HG03469 (cell line): ENCODE measurements at regions not wholly inside any gene's neighbourhood (a gene's known extent, or its start where the extent isn't known, plus 50 kb on each side); places are given as distances from the start of the nearest gene placed in this dataset.
"Not testable (repeated sequence)": the region's sequence is repeated elsewhere in the genome, so short reads cannot be mapped to it uniquely, and the experiment has no call there.

Experiments used
- ATAC-seq: cut with Tn5 transposase; IDR thresholded peaks from one replicate; pipeline ENCODE4 v1.9.1; 2021; ENCODE audit warnings: mild to moderate bottlenecking, moderate library complexity, moderate number of reproducible peaks; ENCODE audit not compliant: unreplicated experiment

DNA sequence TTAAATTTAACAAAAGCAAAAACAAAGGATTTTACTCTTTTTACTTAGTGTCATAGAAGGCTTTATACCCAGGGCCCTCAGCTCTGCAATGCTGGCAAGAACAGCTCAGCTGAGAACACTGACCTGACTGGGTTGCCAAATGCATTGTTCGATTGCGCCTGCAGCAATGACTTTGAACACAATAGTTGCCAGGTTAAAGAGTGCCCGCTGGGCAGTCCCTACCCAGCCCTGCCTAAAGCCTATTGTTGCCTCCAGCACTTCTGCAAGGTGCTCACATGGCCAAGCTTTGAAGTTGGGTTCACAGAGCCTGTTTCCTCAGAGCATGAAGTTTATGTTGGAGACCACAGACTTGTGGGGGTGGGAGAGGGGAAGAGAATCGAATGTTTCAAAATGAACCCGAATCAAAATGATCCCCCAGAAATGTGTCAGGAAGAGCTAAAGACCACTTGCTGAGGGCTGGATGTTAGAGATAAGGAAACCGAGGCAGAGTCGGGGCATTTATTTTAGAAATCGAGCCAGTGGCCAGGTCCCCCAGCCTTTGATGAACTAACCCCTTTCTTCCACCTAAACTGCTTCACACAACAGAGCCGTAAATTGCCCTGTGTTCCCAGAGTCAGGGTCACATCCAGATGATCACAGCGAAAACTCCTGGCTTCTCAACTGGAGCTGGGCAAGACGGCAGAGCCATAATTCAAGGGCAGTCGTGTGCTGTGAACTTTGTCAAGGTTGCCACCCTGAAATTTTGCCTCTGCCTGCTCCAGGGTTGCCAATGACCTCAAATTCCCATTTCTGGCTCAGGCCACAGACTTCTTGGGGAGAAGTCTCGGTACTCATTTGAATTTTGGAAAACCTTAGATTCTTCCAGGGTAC lies 55.0 kb downstream of the FOXA2 start:
- ATAC-seq = no peak

DNA sequence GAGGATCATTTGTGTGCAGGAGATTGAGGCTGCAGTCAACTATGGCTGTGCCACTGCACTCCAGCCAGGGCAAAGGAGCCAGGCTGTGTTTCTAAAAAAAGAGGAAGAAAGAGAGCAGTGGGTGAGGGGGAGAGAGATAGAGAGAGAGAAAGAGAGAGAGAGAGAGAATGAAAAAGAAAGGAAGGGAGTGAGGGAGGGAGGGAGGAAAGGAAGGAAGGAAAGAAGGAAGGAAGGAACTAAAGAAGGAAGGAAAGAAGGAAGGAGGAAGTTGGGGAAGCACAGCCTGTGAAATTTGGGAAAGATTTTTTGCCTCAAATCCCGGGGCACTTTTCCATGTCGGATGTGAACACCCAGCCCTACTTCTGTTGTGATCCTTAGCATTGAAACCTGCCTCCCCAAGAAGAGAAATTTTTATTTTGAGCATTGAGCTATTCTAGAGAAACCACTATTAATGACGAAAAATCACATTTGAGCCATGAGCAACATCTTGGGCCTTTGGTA lies 57.8 kb downstream of the FOXA2 start:
- ATAC-seq = no peak

GRCh38 chr20:22525821-22526220 lies 58.6 kb downstream of the FOXA2 start:
- ATAC-seq = no peak

DNA sequence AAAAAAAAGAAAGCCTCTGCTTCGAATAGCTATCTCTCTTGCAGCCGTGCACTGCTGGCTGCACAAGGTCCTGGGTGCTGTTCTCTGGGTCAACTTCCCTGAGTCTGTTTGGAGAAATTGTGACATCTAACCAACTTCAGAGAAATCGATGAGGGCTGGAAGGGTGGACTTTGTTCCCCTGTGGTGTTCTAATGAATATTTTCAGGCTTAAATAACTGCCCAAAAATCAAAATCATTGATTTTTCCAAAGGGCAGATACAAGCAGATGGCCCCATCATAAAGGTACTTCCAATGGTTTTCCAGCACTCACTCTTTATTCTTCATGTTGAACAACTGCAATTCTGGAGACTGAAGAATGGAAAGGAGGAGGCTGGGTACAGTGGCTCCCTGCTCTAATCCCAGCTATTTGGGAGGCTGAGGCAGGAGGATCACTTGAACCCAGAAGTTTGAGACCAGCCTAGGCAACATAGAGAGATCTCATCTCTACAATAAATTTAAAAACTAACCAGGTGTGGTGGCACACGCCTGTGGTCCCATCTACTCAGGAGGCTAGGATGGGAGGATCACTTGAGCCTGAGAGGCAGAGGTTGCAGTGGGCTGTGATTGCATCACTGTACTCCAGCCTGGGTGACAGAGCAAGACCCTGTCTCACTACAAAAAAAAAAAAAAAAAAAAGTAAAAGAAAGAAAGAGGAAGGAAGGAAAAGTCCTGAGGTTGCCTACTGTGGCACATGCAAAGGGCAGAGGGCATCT lies 59.1 kb downstream of the FOXA2 start:
- no peak for ATAC-seq

DNA sequence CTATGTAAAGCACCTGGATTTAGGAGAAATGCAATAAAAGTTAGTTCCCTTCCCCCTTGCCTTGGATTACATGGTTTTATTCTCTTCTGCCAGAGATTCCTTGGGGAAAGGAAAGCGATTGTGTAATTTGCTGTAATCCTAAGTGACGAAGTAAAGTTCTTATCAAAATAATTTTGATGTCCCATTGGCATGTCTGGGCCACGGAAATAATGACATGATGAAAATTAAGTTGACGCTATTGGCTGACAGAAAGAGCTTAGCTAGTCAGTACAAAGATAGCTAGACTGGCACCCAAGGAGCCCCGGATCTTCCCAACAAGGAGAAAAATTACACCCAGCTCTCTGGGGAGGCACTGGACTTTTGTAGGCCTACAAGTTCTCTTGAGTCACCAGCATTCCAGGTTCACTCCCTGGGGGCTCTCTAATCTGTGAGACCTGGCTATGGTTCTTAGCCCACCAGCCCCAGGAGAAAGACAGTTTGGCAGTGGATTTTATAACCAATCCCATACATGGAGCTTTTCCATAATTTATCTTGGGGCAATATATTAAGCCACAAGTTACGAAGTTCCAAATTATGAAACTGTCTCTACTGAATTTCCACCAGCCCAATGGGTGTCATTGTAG lies 59.9 kb downstream of the FOXA2 start:
- ATAC-seq = no peak

DNA sequence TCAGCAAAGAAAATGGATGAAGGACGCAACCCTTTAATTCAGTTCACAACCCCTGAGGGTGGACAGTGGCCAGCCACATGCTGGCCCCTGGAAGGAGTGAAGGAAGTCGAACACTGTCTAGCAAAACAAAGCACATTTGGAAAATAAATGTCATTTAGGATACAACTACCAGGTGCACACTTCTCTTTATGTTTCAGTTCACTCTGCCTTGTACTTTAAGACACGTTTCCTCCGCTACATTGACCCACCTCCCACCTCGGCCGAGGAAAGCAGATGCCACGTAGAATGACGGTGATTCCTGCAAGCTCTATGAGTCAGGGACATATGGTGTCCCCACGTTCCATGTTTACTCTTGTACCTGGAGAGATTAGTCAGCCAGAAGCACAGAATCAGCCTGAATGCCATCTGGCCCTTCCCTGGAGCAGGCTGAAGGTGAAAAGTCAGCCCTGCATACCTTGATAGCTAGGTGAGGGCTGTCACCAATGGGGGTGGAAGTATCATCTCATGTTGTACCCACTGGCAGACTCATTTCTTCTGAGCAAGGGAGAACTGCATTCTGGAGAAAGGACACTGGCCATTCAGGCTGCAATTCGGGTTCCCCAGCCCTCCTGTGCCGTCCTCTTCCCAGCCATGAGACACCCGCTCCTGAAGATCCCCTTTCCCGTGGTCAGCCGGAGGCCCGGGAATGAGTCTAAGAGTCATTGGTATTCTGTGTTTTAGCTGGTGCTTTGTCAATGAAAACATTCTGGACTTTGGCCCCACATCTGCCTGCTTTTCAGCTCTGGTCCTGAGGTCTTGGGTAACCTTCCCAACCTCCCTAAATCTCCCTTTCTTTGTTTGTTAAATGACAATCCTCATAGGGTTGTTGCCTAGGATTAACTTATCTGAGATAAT lies 60.6 kb downstream of the FOXA2 start:
- no peak for ATAC-seq

DNA sequence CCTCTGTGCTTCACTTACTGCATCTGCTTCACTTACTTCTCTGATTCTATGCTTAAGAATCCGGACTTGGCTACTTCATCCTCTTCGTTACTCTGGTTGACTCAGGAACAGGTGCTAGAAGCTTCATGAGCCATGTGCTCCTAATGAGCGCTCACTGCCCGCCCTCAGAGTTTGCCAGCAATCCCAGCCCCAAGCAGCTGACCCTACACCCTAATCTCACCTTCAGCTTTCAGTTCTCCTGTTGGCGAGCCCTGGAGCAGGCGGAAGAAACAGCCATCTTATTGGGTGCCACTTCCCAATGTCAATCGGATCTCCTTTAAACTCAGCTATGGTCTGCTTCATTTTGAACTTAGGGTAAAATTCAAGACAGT lies 61.3 kb downstream of the FOXA2 start:
- no peak for ATAC-seq

GRCh38 chr20:22522701-22523100 lies 61.7 kb downstream of the FOXA2 start:
- no peak for ATAC-seq

DNA sequence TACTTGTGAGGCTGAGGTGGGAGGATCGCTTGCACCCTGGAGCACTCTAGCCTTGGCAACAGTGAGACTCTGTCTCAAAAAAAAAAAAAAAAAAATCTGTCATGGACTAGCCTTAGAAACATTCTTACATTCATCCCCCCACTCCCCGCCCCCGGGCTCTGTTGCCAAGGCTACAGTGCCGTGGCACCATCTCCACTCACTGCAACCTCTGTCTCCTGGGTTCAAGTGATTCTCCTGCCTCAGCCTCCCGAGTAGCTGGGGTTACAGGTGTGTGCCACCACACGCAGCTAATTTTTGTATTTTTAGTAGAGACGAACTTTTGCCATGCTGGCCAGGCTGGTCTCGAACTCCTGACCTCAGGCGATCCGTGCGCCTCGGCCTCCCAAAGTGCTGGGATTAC lies 62.4 kb downstream of the FOXA2 start:
- not testable (repeated sequence) for ATAC-seq

- no peak for ATAC-seq
These were observed 64.0 kb downstream of the FOXA2 start for GRCh38 chr20:22520381-22520780.

GRCh38 chr20:22515264-22515663 lies 69.1 kb downstream of the FOXA2 start:
- no peak for ATAC-seq

- ATAC-seq = no peak
These were observed 70.8 kb downstream of the FOXA2 start for GRCh38 chr20:22513574-22513973.

- no peak for ATAC-seq
These were observed 71.4 kb downstream of the FOXA2 start for GRCh38 chr20:22512911-22513489.

DNA sequence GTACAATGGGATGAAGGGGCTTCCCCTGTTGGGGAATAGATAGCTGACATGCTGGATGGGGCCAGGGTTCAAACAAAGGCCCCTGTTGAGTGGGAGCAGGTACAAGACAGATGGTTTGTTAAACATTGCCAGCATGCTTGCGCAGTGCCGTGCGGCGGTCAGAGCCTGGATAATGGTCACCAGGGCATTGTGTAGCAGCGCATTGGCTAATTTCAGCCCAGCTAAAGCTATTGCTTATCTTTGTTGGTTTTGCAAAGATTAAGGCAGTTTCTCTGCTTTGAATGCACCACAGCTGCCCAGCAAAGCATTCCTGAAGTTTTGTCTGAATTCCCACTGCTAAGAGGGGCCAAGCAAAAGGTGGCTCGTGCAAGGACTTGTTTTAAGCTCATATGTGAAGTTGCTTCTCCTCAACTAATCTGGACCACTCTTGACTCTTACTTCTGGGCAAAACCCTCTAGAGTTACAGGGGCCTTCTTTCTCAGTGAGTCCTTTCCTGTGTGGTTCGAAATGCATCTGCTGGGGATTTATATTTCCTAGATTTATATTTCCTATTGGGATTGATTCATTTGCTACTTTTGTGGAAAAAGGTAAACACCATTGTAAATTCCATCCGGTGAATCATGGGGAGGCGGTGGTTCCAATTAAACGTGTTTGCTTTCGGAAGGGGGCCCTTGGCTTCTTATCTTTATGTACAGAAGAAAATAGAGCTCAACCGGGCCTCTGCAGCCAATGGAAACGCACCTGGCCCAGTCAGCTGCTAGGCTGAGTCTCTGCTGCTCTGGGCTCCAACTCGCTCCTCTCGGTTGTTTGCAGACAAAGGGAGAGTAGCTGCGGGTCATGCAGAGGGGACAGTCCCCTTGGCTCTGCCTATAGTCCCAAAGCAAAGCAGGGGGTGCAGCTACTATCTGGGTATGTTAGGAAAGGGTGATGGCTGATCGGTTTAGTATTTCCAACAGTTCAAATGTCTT lies 72.1 kb downstream of the FOXA2 start:
- no peak for ATAC-seq

- no peak for ATAC-seq
These were observed 74.6 kb downstream of the FOXA2 start for GRCh38 chr20:22509843-22510147.

DNA sequence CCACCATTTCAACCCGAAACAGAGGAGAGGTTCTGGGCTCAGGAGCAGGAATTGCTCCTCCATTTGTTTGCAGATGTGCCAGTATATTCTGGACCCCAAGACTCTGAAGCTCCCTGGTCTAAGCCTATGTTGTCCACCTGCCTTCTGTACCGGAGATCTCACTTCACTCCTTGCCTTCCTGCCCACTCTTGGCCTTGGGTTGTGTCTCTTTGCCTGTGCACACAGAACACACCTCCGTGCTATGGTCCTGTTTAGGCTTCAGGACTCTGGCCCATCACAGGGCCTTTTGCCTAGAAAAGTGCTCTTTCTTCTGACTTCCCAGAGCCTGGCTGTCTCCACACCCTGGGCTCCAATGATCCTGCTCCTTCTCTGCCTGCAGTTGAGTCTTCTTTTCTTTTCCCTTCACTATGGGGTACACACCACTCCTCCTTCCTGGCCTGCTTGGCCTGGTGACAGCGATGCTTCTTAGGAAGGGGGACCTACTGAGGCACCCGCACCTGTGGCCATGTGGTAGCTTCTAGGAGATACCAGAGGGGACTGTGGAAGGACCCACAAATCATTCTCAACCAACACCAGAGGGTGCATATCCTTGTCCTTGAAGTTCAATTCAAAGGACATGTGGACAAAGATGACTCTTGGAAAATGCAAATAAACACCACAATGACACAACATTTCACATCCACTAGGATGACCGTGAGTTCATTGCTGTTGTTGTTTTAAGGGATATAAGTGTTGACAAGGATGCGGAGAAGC lies 75.1 kb downstream of the FOXA2 start:
- no peak for ATAC-seq

GRCh38 chr20:22508426-22508825 lies 75.9 kb downstream of the FOXA2 start:
- no peak for ATAC-seq

- ATAC-seq = no peak
These were observed 77.0 kb downstream of the FOXA2 start for GRCh38 chr20:22507240-22507961.
